GM18511 (cell line): ENCODE measurements at regions not wholly inside any gene's neighbourhood (a gene's known extent, or its start where the extent isn't known, plus 50 kb on each side); places are given as distances from the start of the nearest gene placed in this dataset.

ENCODE experiments used
- ATAC-seq: cut with Tn5 transposase; IDR thresholded peaks from one replicate; pipeline ENCODE4 v1.9.1; 2021; ENCODE audit warnings: mild to moderate bottlenecking, moderate library complexity; ENCODE audit not compliant: unreplicated experiment

GRCh38 chr13:78997902-78998629, 339.1 kb upstream of the OBI1 start:
- ATAC-seq, result peak; percentile 50

GRCh38 chr13:78993792-78994191, 334.8 kb upstream of the OBI1 start:
- no peak for ATAC-seq

- no peak for ATAC-seq
Observed at GRCh38 chr13:78981913-78982312, 323.0 kb upstream of the OBI1 start.

GRCh38 chr13:78979349-78979748, 320.4 kb upstream of the OBI1 start:
- no peak for ATAC-seq

GRCh38 chr13:78978381-78978998, 319.5 kb upstream of the OBI1 start:
- peak; percentile 95 for ATAC-seq

- no peak for ATAC-seq
Observed at GRCh38 chr13:78977311-78977710, 318.4 kb upstream of the OBI1 start.

GRCh38 chr13:78976696-78977095, 317.7 kb upstream of the OBI1 start:
- ATAC-seq, result no peak

GRCh38 chr13:78972561-78972960, 313.6 kb upstream of the OBI1 start:
- ATAC-seq, result no peak

GRCh38 chr13:78971355-78972025, 312.5 kb upstream of the OBI1 start:
- ATAC-seq, result no peak

- ATAC-seq, result no peak
Observed at GRCh38 chr13:78960881-78961280, 301.9 kb upstream of the OBI1 start.

- no peak for ATAC-seq
Observed at GRCh38 chr13:78958006-78958405, 299.1 kb upstream of the OBI1 start.

GRCh38 chr13:78940455-78941130, 281.6 kb upstream of the OBI1 start:
- ATAC-seq, result no peak

- ATAC-seq, result no peak
Observed at GRCh38 chr13:78934336-78934735, 275.4 kb upstream of the OBI1 start.

GRCh38 chr13:78915015-78915414, 256.1 kb upstream of the OBI1 start:
- ATAC-seq, result no peak

- ATAC-seq, result no peak
Observed at GRCh38 chr13:78913656-78914055, 254.7 kb upstream of the OBI1 start.

GRCh38 chr13:78910147-78910546, 251.2 kb upstream of the OBI1 start:
- no peak for ATAC-seq

- no peak for ATAC-seq
Observed at GRCh38 chr13:78909276-78909675, 250.3 kb upstream of the OBI1 start.

GRCh38 chr13:78907006-78907405, 248.1 kb upstream of the OBI1 start:
- ATAC-seq, result no peak

GRCh38 chr13:78897200-78897599, 238.2 kb upstream of the OBI1 start:
- no peak for ATAC-seq

- ATAC-seq, result no peak
Observed at GRCh38 chr13:78884571-78884970, 225.6 kb upstream of the OBI1 start.

GRCh38 chr13:78881751-78882150, 222.8 kb upstream of the OBI1 start:
- ATAC-seq, result no peak

- no peak for ATAC-seq
Observed at GRCh38 chr13:78881054-78881453, 222.1 kb upstream of the OBI1 start.
